Spleen (tissue), 11 donors: ENCODE measurements at regions not wholly inside any gene's neighbourhood (a gene's known extent, or its start where the extent isn't known, plus 50 kb on each side); places are given as distances from the start of the nearest gene placed in this dataset.

Experiments used
- DNase-seq: peaks from one replicate; pipeline ENCODE4 v3.0.0-alpha.2; 2020
- H3K27ac ChIP-seq, 8 donors: fragments of 200-600 bp; sonication (generic) in 7 of 8; 1 replicate in 4 of 8; 2 replicates in 4 of 8; pipeline versions ENCODE4 v1.5.0 to v1.8.0; 2016 to 2021; ENCODE audit warnings: inconsistent platforms in 4 of 8, mild to moderate bottlenecking in 4 of 8, moderate library complexity in 1 of 8
- H3K27me3 ChIP-seq, 7 donors: fragments of 200-600 bp; sonication (generic) in 6 of 7; replicated peaks in 1 of 7; 1 replicate in 4 of 7; 2 replicates in 3 of 7; pipeline versions ENCODE4 v1.5.0 to v1.8.0; 2016 to 2021; ENCODE audit warnings: inconsistent platforms in 3 of 7, mild to moderate bottlenecking in 1 of 7
- H3K36me3 ChIP-seq, 6 donors: fragments of 200-600 bp; sonication (generic) in 5 of 6; 1 replicate in 4 of 6; 2 replicates in 2 of 6; pipeline versions ENCODE4 v1.5.0 to v1.8.0; 2016 to 2021; ENCODE audit warnings: inconsistent platforms in 2 of 6
- H3K4me1 ChIP-seq, 6 donors: fragments of 200-600 bp; sonication (generic) in 5 of 6; 1 replicate in 3 of 6; 2 replicates in 3 of 6; pipeline versions ENCODE4 v1.5.0 to v1.8.0; 2016 to 2021; ENCODE audit warnings: inconsistent platforms in 3 of 6
- H3K4me3 ChIP-seq, 8 donors: fragments of 200-600 bp; sonication (generic) in 7 of 8; 1 replicate in 4 of 8; 2 replicates in 4 of 8; pipeline versions ENCODE4 v1.5.0 to v1.8.0; 2016 to 2021; ENCODE audit warnings: inconsistent platforms in 4 of 8, mild to moderate bottlenecking in 4 of 8, moderate library complexity in 2 of 8
- H3K9me3 ChIP-seq, 8 donors: fragments of 200-600 bp; sonication (generic) in 7 of 8; 1 replicate in 4 of 8; 2 replicates in 4 of 8; pipeline versions ENCODE4 v1.5.0 to v1.8.0; 2016 to 2021; ENCODE audit warnings: inconsistent platforms in 4 of 8
- CTCF ChIP-seq, 11 experiments: fragments of 200-600 bp in 7 of 11; fragments of 450-650 bp in 4 of 11; sonication (generic) in 4 of 11; IDR thresholded peaks in 8 of 11; conservative IDR thresholded peaks in 3 of 11; 1 replicate in 7 of 11; 2 replicates in 4 of 11; pipeline versions ENCODE4 v1.4.0 to v1.8.0; 2016 to 2021; ENCODE audit warnings: antibody characterized with exemption in 11 of 11, inconsistent platforms in 4 of 11, mild to moderate bottlenecking in 1 of 11
- POLR2A ChIP-seq, 3 donors: fragments of 450-650 bp; IDR thresholded peaks; one replicate each; pipeline ENCODE4 v1.5.1; 2017; ENCODE audit warnings: antibody characterized with exemption in 3 of 3, mild to moderate bottlenecking in 1 of 3
- POLR2AphosphoS5 ChIP-seq, 3 donors: sonication (generic); formaldehyde crosslinking; IDR thresholded peaks; one replicate each; pipeline ENCODE4 v1.5.1; 2017; ENCODE audit warnings: antibody characterized with exemption in 3 of 3
- WGBS, 5 donors: extraction: QIAGEN DNeasy Blood & Tissue Kit in 3 of 5; methylation state at CpG; one replicate each; pipeline versions ENCODE4 v1.1.5 to v1.1.7; 2013 to 2018; 5-methylcytosine and 5-hydroxymethylcytosine counted together
- intact Hi-C: fragments of 100-400 bp; cut with DNase I; formaldehyde crosslinking; loops from one replicate; pipeline ENCODE4 v1.15.0; 2023; ENCODE audit warnings: low total_unique reads
- donor health status: healthy with polysubstance abuse.
- donor health status: DM: no; HTN: no; CAD: no; lungs with moderate emphysema.
- donor health status: DM: no; HTN: no; CAD: no.
- donor health status: Bipolar disorder and iron deficiency.
- donor health status: healthy.
- donor health status: DM: no; HTN: no; CAD: no.
- donor health status: DM: yes; HTN: yes; CAD: no.

GRCh38 chr9:15077946-15078729, 167.9 kb upstream of the FREM1 start:
- Histone ChIP-seq H3K4me1 (peaks cover 0 to 4% (median 0%) of the 10 kb centered on the region in 6 donors), H3K4me3 (no peak overlapping the region), H3K9me3 (peaks cover 0 to 5% (median 0%) of the 10 kb centered on the region in 8 donors), H3K27me3 (no peaks in the 10 kb centered on the region), H3K36me3 (no peaks in the 10 kb centered on the region), H3K27ac (no peak overlapping the region)
- TF ChIP-seq CTCF (IDR thresholded peaks at IDR 0.05 in 8 of 11, conservative IDR thresholded peaks at IDR 0.05 in 3 of 11) = no peak
- TF ChIP-seq POLR2A (IDR thresholded peaks at IDR 0.05) = no peak
- TF ChIP-seq POLR2AphosphoS5 (IDR thresholded peaks at IDR 0.05) = no peak
- 65 to 70% (median 69%) methylated on average over 7 of the region's 7 CpGs for WGBS, 5 donors
- DNase-seq = no peak
- intact Hi-C loops = no loop called here

GRCh38 chr9:15073620-15074019, 163.4 kb upstream of the FREM1 start:
- no peak overlapping the region for H3K27ac ChIP-seq
- WGBS, 5 donors = 68 to 92% (median 86%) methylated on average over 2 of the region's 2 CpGs
- H3K36me3 ChIP-seq = no peaks in the 10 kb centered on the region
- no peaks in the 10 kb centered on the region for H3K4me1 ChIP-seq
- no peak for DNase-seq
- no peak for TF ChIP-seq POLR2A (IDR thresholded peaks at IDR 0.05)
- TF ChIP-seq POLR2AphosphoS5 (IDR thresholded peaks at IDR 0.05) = no peak
- no peak for TF ChIP-seq CTCF (IDR thresholded peaks at IDR 0.05 in 8 of 11, conservative IDR thresholded peaks at IDR 0.05 in 3 of 11)
- no peaks in the 10 kb centered on the region for H3K27me3 ChIP-seq
- no peak overlapping the region for H3K4me3 ChIP-seq
- intact Hi-C loops = no loop called here
- peaks cover 0 to 5% (median 0%) of the 10 kb centered on the region in 8 donors for H3K9me3 ChIP-seq

- no peaks in the 10 kb centered on the region for H3K36me3 ChIP-seq
- WGBS, 5 donors = 71 to 88% (median 81%) methylated on average over 2 of the region's 2 CpGs
- no peak for DNase-seq
- H3K27me3 ChIP-seq = no peaks in the 10 kb centered on the region
- H3K9me3 ChIP-seq = peaks cover 0 to 10% (median 0%) of the 10 kb centered on the region in 8 donors
- no peak overlapping the region for H3K4me3 ChIP-seq
- H3K27ac ChIP-seq = no peak overlapping the region
- intact Hi-C loops = no loop called here
- TF ChIP-seq POLR2A (IDR thresholded peaks at IDR 0.05) = no peak
- TF ChIP-seq CTCF (IDR thresholded peaks at IDR 0.05 in 8 of 11, conservative IDR thresholded peaks at IDR 0.05 in 3 of 11) = no peak
- no peak for TF ChIP-seq POLR2AphosphoS5 (IDR thresholded peaks at IDR 0.05)
- no peaks in the 10 kb centered on the region for H3K4me1 ChIP-seq
Observed at GRCh38 chr9:15070716-15071115, 160.5 kb upstream of the FREM1 start.

GRCh38 chr9:15069106-15069505, 158.9 kb upstream of the FREM1 start:
- no peak for TF ChIP-seq POLR2A (IDR thresholded peaks at IDR 0.05)
- TF ChIP-seq POLR2AphosphoS5 (IDR thresholded peaks at IDR 0.05) = no peak
- no peak for TF ChIP-seq CTCF (IDR thresholded peaks at IDR 0.05 in 8 of 11, conservative IDR thresholded peaks at IDR 0.05 in 3 of 11)
- no peaks in the 10 kb centered on the region for H3K4me1 ChIP-seq
- WGBS, 5 donors = 80 to 92% (median 85%) methylated on average over 4 of the region's 4 CpGs
- no peak for DNase-seq
- H3K27me3 ChIP-seq = no peaks in the 10 kb centered on the region
- peaks cover 0 to 8% (median 0%) of the 10 kb centered on the region in 8 donors for H3K9me3 ChIP-seq
- no peak overlapping the region for H3K4me3 ChIP-seq
- H3K27ac ChIP-seq = no peak overlapping the region
- intact Hi-C loops = no loop called here
- H3K36me3 ChIP-seq = no peaks in the 10 kb centered on the region
